Hepatocyte (in vitro differentiated cells): ENCODE measurements at regions not wholly inside any gene's neighbourhood (a gene's known extent, or its start where the extent isn't known, plus 50 kb on each side); places are given as distances from the start of the nearest gene placed in this dataset.
"Not testable (repeated sequence)": the region's sequence is repeated elsewhere in the genome, so short reads cannot be mapped to it uniquely, and the experiment has no call there.

Experiments used
- EZH2 ChIP-seq: fragments of 200-600 bp; sonication (generic); IDR thresholded peaks from 2 replicates; pipeline ENCODE4 v1.6.1; 2016; ENCODE audit warnings: antibody characterized with exemption, mild to moderate bottlenecking, borderline replicate concordance
- EZH2phosphoT487 ChIP-seq: fragments of 200-600 bp; sonication (generic); IDR thresholded peaks from one replicate; pipeline ENCODE4 v1.6.1; 2018; ENCODE audit warnings: antibody characterized with exemption, mild to moderate bottlenecking, low read depth, moderate library complexity; ENCODE audit not compliant: unreplicated experiment, severe bottlenecking
- TF ChIP-seq, protein P1 (sequence below): fragments of 200-600 bp; sonication (generic); IDR thresholded peaks from 2 replicates; pipeline ENCODE4 v1.5.1; 2016; ENCODE audit warnings: antibody characterized with exemption, mild to moderate bottlenecking; ENCODE audit not compliant: poor library complexity

DNA sequence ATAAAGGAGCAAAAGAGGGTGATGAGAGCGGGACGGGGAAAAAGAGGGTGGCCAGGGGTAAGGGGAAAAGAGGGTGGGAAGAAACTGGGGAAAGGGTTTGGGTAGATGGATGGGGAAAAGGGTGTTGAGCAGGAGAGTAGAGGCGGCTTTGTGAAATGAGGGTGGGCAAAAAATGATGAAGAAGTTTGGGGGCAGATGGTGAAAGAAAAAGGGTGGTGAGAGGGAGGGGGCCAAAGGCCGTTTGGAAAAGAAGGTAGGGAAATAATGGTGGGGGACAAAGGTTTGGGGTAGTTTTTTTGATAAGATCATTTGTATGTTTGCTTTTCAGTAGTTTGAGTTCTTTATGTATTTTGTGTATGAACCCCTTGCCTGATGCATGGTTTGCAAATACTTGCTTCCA, 399.5 kb downstream of the KCNJ18 start:
- TF ChIP-seq, protein P1, sequence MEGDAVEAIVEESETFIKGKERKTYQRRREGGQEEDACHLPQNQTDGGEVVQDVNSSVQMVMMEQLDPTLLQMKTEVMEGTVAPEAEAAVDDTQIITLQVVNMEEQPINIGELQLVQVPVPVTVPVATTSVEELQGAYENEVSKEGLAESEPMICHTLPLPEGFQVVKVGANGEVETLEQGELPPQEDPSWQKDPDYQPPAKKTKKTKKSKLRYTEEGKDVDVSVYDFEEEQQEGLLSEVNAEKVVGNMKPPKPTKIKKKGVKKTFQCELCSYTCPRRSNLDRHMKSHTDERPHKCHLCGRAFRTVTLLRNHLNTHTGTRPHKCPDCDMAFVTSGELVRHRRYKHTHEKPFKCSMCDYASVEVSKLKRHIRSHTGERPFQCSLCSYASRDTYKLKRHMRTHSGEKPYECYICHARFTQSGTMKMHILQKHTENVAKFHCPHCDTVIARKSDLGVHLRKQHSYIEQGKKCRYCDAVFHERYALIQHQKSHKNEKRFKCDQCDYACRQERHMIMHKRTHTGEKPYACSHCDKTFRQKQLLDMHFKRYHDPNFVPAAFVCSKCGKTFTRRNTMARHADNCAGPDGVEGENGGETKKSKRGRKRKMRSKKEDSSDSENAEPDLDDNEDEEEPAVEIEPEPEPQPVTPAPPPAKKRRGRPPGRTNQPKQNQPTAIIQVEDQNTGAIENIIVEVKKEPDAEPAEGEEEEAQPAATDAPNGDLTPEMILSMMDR, result not testable (repeated sequence)
- not testable (repeated sequence) for TF ChIP-seq EZH2, EZH2phosphoT487
